ENCODE measurements at regions not wholly inside any gene's neighbourhood (a gene's known extent, or its start where the extent isn't known, plus 50 kb on each side); places are given as distances from the start of the nearest gene placed in this dataset.
"Not testable (repeated sequence)": the region's sequence is repeated elsewhere in the genome, so short reads cannot be mapped to it uniquely, and the experiment has no call there.

GRCh38 chr11:90614318-90614717, 391.5 kb upstream of the CHORDC1 start:
- 68 to 79% methylated on average over 2 of the region's 2 CpGs for WGBS, 2 donors

DNA sequence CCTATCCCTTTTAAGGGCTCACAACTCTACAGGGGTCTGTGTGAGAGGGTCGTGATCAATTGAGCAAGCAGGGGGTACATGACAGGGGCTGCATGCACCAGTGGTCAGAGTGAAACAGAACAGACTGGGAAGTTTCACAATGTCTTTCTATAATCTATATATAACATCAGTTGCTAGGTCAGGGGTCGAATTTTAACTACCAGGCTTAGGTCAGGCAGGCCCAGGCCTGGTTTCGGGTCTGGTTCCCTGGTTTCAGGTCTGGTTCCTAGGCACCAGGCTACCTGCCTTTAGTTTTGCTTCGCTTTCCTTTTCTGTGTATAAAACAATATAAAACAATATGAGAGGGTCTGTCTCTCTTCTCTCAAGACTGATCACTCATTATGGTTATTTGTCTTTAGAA, 390.2 kb upstream of the CHORDC1 start:
- WGBS, 2 donors: 70 to 76% methylated on average over 4 of the region's 4 CpGs
- H3K36me3 ChIP-seq; ATAC-seq (ENCODE audit: low FRiP score in 2 of 2); H3K27ac ChIP-seq; H3K9me3 ChIP-seq; H3K27me3 ChIP-seq; DNase-seq; H3K4me3 ChIP-seq; H3K4me1 ChIP-seq: not testable (repeated sequence)

More at GRCh38 chr11:90614318-90614717, 391.5 kb upstream of the CHORDC1 start:
- Histone ChIP-seq H3K27me3 (no peaks in the 10 kb centered on the region), H3K9me3 (no peaks in the 10 kb centered on the region), H3K36me3 (no peaks in the 10 kb centered on the region), H3K27ac (no peak overlapping the region), H3K4me3 (no peak overlapping the region), H3K4me1 (no peaks in the 10 kb centered on the region)
- no peak for TF ChIP-seq POLR2AphosphoS5 (IDR thresholded peaks at IDR 0.05)
- TF ChIP-seq, protein P1, sequence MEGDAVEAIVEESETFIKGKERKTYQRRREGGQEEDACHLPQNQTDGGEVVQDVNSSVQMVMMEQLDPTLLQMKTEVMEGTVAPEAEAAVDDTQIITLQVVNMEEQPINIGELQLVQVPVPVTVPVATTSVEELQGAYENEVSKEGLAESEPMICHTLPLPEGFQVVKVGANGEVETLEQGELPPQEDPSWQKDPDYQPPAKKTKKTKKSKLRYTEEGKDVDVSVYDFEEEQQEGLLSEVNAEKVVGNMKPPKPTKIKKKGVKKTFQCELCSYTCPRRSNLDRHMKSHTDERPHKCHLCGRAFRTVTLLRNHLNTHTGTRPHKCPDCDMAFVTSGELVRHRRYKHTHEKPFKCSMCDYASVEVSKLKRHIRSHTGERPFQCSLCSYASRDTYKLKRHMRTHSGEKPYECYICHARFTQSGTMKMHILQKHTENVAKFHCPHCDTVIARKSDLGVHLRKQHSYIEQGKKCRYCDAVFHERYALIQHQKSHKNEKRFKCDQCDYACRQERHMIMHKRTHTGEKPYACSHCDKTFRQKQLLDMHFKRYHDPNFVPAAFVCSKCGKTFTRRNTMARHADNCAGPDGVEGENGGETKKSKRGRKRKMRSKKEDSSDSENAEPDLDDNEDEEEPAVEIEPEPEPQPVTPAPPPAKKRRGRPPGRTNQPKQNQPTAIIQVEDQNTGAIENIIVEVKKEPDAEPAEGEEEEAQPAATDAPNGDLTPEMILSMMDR (IDR thresholded peaks at IDR 0.05): no peak
- TF ChIP-seq POLR2A (IDR thresholded peaks at IDR 0.05): no peak
- TF ChIP-seq EP300 (IDR thresholded peaks at IDR 0.05): no peak
- ATAC-seq (ENCODE audit: low FRiP score in 2 of 2) (no peak), DNase-seq (no peak)

- no peaks in the 10 kb centered on the region for H3K4me1 ChIP-seq
- H3K9me3 ChIP-seq: no peaks in the 10 kb centered on the region
- H3K4me3 ChIP-seq: no peak overlapping the region
- TF ChIP-seq POLR2A (IDR thresholded peaks at IDR 0.05) (no peak), POLR2AphosphoS5 (IDR thresholded peaks at IDR 0.05) (no peak), EP300 (IDR thresholded peaks at IDR 0.05) (no peak)
- TF ChIP-seq, protein P1 (IDR thresholded peaks at IDR 0.05): no peak
- no peaks in the 10 kb centered on the region for H3K27me3 ChIP-seq
- no peak overlapping the region for H3K27ac ChIP-seq
- 78 to 79% methylated on average over 1 of the region's 1 CpG for WGBS, 2 donors
- H3K36me3 ChIP-seq: no peaks in the 10 kb centered on the region
- DNase-seq (no peak), ATAC-seq (ENCODE audit: low FRiP score in 2 of 2) (no peak)
Measured at GRCh38 chr11:90606721-90607120, 383.9 kb upstream of the CHORDC1 start.

GRCh38 chr11:90601261-90601660, 378.4 kb upstream of the CHORDC1 start:
- ATAC-seq (ENCODE audit: low FRiP score in 2 of 2) (no peak), DNase-seq (no peak)
- no peaks in the 10 kb centered on the region for H3K9me3 ChIP-seq
- TF ChIP-seq, protein P1 (IDR thresholded peaks at IDR 0.05): no peak
- no peak for TF ChIP-seq POLR2AphosphoS5 (IDR thresholded peaks at IDR 0.05)
- no peak for TF ChIP-seq EP300 (IDR thresholded peaks at IDR 0.05)
- TF ChIP-seq POLR2A (IDR thresholded peaks at IDR 0.05): no peak
- H3K36me3 ChIP-seq: no peaks in the 10 kb centered on the region
- no peak overlapping the region for H3K27ac ChIP-seq
- H3K27me3 ChIP-seq: no peaks in the 10 kb centered on the region
- WGBS, 2 donors: 73 to 91% methylated on average over 1 of the region's 1 CpG
- H3K4me1 ChIP-seq: no peaks in the 10 kb centered on the region
- no peak overlapping the region for H3K4me3 ChIP-seq

DNA sequence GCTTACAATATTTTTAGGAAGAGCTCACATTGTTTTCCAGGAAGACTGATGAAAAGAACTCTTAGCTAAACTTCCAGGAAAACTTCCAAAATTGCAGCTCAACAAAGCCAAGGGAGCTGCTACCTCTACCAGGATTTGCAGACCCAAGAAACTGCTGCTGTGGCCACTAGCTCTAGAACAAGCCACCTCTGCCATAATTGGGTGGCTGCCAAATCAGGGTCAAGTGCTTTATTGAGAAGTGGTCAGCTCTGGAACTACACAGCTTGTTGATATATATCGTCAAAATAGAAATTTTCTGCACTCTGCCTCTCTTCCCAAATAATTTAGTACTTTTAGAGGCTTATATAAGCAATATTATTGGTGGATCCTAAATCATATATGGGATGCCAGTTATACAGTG, 371.8 kb upstream of the CHORDC1 start:
- no peak for ATAC-seq (ENCODE audit: low FRiP score in 2 of 2)

More for the DNA sequence above, 371.8 kb upstream of the CHORDC1 start:
- Histone ChIP-seq H3K9me3 (no peaks in the 10 kb centered on the region), H3K4me1 (no peaks in the 10 kb centered on the region), H3K4me3 (no peak overlapping the region), H3K36me3 (no peaks in the 10 kb centered on the region), H3K27ac (no peak overlapping the region), H3K27me3 (no peaks in the 10 kb centered on the region)
- TF ChIP-seq, protein P1 (IDR thresholded peaks at IDR 0.05): no peak
- TF ChIP-seq POLR2A (IDR thresholded peaks at IDR 0.05): no peak
- no peak for TF ChIP-seq POLR2AphosphoS5 (IDR thresholded peaks at IDR 0.05)
- TF ChIP-seq EP300 (IDR thresholded peaks at IDR 0.05): no peak
- no peak for DNase-seq
- WGBS, 2 donors: 29 to 30% methylated on average over 1 of the region's 1 CpG
